NCI-H2171 treated with DMSO at 0.1 percent for 48 hours (cell line): ENCODE measurements at regions not wholly inside any gene's neighbourhood (a gene's known extent, or its start where the extent isn't known, plus 50 kb on each side); places are given as distances from the start of the nearest gene placed in this dataset.
"Not testable (repeated sequence)": the region's sequence is repeated elsewhere in the genome, so short reads cannot be mapped to it uniquely, and the experiment has no call there.

ENCODE experiments used
- DNase-seq: peaks from one replicate; lab custom pipeline; 2025; lab: John Stamatoyannopoulos, UW

DNA sequence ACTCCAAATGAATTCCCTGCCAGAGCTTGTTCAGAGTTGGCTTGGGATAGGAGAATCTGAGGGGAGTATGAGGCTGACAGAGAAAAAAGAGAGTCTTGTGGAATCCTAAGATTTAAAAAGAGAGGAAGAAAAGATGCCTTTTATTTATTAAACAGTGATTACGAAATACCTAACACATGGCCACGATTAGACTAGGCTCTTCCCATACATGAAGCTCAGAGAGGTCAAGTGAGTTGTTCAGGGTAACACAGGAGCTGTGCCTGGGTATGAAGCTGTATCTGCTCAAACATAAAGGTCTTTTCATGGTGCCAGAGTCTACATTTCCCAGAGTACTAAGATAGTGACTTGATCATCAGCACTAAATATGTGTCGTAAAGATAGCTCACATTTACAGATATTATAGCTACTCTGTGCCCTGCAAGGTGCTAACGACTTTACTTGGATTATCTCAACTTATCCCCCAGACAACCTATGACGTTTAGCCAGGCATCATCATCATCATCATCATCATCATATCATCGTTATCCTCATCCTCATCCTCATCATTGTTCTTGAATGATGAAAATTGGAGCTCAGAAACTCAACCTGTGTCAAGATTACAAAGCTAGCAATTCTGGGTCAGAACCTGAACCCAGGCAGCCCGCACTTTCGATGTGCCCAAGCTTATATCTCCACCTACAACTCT lies 500.8 kb downstream of the NPIPA7 start:
- DNase-seq: no peak

DNA sequence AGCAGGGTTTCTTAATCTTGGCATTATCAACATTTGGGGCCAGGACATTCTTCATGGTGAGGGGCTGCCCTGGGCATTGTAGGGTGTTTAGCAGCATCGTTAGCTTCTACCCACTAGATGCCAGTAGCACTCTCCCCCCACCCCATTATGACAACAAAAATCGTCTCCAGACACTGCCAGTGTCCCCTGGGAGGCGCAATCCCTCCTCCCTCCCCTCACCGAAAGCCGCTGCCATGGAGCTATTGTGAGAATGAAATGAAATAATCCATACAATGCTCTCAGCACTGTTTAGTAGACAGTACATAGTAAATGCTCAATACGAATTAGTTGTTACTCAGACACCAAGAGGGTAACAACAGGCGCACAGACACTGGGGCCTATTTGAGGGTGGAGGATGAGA lies 502.9 kb downstream of the NPIPA7 start:
- DNase-seq: no peak

DNA sequence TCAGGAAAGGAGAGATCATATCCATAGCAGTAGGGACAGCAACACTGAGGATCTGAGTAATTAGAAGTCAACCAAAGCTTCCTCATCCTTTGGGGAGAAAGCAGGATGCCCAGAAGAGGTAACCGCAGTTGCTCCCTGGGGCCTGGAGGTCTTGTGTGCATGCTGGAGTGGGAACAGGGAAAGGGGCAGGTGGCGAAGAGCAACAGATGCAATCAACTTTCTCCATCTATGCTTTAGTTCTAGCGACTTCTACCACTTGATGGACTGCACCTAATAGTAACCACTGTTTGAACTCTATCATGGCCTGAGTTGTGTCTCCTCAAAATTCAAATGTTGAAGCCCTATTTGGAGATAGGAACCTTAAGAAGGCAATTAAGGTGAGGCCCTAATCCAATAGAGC lies 503.8 kb downstream of the NPIPA7 start:
- DNase-seq: no peak

DNA sequence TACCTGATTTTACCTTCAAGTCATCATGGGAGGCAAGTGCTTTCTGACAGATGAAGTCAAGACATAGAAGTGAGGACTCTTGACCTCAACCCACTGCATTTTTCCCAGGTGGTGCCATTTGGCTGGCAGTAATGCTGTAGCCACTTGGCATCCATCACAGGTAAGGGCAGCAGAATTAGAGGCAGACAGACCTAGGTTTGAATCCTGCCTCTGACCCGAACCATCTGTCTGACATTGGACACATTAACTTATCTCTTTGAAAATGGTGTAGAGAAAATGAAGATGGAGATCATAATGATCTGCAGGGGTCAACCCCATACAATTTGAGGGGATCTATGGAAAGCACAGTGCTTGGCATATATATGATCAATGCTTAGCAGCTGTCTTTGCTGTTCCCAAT lies 505.5 kb downstream of the NPIPA7 start:
- no peak for DNase-seq

DNA sequence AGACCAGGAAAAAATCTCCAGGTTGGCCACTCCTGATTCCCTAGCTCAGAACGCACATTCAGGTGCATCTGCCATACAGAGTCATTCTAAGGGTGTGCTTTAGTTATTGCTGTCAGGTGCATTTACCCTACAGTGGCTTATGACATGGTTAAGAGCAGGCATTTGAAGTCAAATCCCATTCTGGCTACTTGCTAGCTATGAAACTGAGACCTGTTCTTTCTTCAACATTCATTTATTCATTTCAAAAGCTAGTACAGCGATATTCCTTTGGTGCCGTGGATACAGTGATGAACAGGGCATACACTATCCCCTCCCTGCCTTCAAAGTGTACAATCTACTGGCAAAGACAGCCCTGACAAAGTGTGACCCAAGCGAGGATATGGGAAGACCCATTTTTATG lies 508.3 kb downstream of the NPIPA7 start:
- no peak for DNase-seq

DNA sequence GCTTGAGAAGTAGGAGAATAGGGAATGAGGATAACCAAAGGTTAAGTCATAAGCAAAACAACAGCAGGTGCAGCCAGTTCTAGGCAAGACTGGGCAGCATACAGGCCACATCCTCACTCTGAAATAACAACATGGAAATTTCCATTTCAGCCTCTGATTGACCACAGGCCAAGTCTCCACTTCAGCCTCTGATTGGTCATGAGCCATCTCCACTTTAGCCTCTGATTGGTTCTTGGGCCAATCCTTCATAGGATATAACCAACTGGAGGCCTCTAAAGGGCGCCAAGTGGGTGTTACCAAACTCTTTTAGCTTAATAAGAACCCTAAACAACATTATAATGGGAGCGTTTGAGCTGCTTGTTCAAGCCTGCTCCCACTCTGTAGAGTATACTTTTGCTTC lies 512.0 kb downstream of the NPIPA7 start:
- no peak for DNase-seq

DNA sequence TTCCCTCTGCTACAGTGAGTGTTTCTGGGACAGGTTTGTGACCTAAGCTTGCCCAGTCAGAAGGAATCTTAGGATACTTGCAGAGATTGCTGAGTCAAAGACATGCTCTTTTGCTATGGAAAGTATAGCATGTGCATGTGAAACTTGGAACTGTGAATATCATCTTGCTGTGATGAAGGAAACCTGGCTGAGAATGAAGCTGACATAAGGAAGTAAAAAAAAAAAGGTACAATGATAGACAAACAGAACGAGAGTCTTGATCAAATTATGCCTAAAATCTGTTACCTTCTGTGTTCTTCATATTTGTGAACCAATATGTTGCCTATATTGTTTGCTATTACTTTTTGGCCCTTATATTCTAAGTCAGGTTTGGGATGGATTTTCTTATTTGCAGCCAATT lies 525.7 kb downstream of the NPIPA7 start:
- DNase-seq: no peak

DNA sequence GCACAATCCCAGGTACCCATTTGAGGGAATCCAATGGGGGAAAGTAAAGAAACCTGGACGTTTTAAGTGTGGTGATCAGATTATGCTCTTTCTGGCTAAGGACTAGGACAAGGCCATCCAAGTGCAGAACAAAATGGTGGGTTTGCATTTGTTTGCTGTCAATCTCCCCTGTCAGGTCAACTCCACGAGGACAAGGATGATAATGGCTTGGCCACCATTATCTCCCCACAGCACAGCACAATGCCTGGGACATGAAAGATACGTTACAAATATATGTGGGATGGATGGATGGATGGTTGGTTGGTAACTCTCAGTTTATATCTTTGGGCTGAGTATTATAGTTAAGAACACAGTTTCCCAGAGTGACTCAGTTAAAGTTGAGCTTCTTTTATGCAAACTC lies 526.9 kb downstream of the NPIPA7 start:
- DNase-seq: no peak

DNA sequence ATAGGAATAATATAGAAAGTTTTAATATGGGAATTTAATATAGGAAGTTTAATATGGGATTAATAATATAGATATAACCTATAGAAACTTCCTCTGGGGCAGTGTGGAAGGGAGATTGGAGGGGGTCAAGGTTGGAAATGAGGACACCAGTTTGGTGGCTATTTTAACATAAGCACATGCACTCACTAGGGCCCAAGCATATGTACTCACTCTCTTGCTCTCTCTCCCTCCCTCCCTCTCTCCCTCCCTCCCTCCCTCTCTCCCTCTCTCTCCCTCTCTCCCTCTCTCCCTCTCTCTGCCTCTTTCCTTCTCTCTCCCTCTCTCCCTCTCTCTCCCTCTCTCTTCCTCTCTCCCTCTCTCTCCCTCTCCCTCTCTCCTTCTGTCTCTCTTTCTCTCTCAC lies 528.1 kb downstream of the NPIPA7 start:
- DNase-seq: no peak

DNA sequence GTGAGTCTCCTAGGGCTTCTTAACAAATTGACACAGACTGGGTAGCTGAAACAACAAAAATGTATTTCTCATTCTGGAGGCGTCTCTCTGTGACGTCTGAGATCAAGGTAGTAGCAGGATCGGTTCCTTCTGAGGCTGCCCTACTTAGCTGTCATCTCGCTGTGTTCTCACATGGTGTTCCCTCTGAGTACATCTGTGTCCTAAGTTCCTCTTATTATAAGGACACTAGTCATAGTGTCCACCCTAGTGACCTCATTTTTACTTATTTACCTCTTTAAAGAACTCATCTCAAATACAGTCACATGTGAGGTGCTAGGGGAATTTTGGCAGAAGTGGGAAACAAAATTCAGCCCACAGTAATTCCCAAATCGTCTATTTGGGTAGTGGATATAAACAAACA lies 529.1 kb downstream of the NPIPA7 start:
- DNase-seq: no peak

DNA sequence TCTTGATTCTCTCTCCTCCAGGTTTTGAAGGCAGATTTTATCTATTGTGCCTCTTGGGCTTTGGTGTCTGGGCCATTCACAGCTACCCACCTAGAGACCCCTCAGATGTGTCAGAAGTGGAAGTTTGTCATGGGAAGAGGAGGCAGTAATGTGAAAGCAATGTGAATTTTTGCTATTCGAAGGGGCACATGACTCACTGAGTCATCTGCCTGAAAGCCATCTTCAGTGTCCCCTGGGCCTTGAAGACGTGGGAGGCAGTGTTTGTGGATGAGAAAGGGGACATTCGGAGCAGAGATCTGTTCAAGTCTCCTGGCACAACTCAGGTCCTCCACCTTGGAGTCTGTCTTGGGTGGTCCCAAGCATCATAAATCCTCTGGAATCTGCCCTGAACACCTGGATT lies 530.2 kb downstream of the NPIPA7 start:
- no peak for DNase-seq

DNA sequence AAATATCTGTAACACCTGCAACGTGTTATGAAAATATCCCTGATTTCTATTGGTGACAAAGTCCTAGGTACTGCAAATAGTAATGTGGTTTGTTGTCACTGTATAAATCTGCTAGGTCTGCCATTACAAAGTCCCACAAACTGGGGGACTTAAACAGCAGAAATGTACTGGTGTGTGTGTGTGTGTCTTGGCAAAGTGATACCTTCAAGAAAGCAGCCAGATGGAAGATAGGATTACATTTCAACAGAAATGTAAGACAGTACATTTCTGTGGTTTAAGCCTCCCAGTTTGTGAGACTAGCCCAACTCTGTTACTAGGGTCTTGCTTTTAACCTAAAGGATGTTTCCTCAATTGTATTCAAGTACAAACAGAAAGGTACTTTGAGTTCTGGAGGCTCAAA lies 531.7 kb downstream of the NPIPA7 start:
- peak; percentile 72 for DNase-seq

DNA sequence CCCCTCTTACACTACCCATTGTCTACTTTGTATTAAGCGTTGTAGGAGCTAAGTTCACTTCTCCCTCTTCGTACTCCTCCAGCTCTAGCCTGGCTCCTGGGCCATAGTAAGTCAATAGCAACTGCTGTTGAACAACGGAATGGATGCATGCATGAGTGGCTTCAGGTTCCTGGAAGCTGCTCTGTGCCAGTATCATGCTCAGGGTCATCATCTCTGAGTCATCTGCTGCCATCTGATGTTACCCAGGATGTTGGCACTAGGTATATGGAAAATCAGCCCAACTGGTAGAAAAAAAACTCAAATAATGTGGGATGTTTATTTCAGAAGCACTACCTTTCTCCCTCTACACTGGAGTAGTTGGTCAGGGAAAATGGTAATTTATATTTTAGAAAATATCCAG lies 536.8 kb downstream of the NPIPA7 start:
- peak; percentile 49 for DNase-seq

DNA sequence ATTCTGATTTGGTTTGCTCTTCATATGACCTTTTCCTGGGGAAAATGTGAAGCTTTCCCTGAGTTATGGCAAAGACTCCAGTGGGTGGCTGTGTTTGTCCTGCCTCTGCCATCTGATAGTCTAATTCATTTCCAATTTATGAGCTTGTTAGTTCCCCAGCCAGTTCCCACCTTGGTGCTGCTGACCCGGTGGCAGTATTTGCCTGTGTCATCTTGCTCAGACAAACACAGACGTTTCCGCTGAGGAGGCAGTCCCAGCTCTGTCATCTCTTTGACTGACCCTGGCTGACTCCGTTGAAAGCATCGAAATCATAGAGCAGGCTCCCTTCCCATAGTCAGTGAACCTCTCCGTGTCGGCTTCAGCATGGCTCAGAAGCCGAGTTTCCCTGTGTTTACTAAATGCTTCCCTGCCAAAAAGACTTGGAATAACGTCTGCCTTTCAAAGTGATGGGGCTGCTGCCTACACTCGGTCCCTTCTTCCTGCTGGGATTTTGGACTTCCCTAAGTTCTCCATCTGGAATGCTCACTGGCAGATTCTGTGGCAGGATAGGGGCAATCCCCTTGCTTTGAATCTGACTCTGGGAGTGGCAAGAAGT lies 538.3 kb downstream of the NPIPA7 start:
- no peak for DNase-seq

DNA sequence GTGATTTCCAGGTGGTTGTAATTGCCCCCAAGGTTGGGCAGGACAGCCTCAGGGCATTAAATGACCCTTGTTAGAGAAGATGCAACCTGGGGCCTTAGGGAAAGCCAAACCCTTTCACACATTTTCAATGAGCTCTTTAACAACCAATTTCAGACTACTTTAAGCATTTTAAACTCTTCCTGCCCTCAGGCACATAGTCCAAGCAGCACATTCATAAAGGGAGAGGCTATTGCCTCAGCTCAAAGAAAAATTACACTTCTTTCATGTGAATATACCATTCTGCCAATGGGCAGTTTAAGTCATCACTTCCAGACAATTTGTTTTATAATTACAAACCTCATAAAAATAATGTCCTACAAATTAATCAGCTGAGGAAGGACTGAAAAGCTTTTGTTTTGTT lies 544.5 kb downstream of the NPIPA7 start:
- DNase-seq: no peak

DNA sequence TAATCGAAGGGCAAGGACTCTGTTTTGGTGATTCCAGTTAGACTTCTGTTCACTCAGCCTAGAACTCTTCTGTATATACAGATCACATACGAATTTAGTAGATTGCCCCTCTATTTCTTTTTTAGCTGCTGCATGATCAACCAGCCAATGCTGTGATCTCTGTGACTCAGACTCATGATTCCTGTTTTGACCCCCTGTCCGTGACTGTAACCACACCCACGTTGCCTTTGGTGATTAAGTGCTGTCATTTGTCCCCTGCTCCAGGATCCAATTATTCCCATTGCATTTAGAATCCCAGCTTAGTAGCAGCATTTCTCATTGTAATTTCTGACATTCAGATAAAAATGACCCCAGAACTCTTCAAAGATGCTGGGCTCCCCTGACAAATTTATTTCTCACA lies 545.7 kb downstream of the NPIPA7 start:
- DNase-seq: no peak

DNA sequence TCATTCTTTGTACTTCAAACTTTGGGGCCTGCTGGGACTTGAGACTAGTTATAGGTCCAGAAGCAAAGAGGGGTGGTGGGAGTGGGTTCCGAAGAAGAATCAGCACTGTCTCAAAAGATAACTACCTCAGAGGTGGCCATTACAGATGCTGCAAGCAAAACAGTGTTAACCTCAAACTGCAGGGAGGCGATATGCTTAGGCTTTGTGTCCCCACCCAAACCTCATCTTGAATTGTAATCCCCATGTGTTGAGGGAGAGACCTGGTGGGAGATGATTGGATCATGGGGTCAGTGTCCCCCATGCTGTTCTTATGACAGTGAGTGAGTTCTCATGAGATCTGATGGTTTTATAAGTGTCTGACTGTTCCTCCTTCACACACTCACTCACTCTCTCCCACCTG lies 545.3 kb downstream of the XYLT1 start:
- no peak for DNase-seq

DNA sequence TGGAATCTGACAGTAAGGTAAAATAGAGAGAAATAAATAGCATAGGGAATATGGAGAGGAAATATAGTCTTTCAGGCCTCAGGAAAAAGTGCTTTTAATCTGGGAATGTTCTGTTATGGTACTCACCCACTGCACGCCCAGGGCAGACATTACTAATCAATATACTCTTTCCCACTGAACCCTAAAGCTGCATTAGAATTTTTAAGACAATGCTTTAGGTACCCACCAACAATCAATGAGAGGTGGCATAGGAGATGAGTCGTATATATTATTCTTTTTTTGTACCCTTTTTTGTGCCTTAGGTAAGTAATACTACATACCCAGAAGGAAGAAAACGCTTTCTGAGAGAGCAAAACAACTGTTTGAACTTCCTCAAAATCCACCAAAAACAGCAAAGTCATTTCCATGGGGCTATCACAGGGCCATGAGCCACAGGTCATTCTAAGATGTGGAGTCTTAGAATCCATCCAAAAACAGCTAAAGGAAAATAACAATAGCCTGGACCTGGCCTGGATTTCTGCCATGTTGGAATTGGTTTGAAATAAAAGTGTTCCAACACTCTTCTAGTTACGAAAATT lies 542.1 kb downstream of the XYLT1 start:
- no peak for DNase-seq

DNA sequence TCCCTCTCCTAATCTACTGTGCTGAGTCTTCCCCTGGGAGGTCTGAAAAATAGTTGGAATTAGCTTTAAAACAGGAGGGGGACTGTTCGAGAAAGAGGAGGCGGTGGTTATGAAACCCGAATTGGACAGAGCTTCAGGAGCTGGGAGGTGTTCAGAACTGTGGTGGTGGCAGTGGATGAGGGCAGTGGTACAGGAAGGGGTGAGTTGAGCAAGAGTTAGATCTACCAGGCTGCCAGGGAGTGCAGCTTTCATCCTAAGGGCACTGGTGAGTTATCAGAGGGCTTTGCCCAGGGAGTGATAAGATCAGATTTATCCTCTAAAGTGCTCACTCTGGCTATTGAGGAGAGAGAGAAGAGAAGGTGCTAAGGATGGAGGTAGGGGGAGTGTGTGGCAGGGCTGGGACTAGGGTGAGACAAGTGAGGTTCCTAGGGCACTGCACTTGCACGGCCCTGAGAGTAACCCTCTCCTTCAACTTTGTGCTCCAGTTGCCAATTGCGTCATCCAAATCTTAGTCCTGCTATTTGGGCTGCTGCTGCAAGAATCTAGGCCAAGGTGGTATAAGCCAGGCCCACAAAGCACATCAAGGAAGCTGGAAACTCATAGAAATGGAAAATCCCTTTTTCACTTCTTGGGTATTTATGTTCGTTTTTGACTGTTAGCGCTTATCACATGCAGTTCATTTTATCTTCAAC lies 540.3 kb downstream of the XYLT1 start:
- no peak for DNase-seq

DNA sequence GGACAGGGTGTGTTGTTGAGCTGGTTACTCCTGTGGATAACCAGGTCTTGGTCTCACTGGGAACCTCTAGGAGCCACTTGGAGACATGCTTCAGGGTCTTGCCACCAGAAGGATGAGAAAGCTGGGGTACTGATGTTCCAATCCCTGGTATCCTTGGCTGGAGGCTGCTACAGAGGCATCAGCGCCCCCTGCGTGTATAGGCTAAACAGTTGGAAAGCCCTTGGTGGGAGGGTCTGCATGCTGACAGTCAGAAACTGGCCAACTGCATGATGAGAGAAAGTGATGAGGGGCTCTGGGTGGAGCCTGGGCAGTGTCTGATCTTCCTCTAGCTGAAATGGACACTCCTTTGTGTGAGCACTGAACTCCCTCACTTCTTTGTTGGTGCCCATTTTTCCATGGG lies 536.9 kb downstream of the XYLT1 start:
- DNase-seq: no peak

DNA sequence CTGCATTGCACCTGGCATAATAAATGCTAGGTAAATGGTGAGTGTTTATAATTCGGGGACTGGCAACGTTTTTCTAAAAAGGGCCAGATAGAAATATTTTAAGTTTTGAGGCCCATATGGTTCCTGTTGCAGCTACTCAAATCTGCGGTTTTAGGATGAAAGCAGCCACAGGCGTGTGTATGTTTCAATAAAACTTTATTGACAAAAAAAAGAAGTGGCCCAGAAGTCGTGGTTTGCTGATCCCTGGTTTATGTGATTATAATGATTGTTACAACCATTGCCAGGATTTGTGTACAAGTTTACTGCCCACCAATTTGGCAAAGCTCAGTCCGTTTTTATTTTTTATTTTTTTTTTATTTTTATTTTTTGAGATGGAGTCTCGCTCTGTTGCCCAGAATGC lies 536.1 kb downstream of the XYLT1 start:
- DNase-seq: no peak

DNA sequence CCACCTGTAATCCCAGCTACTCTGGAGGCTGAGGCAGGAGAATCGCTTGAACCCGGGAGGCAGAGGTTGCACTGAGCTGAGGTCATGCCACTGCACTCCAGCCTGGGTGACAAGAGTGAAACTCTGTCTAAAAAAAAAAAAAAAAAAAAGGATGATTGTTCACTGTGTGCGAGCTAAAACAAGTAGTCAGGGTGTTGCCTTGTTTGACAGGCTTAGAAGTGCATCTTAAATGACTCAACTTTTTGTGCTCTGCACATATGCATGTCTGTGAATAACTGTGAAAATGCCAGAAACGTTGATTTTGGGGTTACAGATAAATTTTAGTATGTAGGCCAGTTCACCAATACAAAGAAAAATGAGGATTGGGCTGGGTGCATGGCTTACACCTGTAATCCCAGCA lies 534.9 kb downstream of the XYLT1 start:
- DNase-seq: not testable (repeated sequence)

DNA sequence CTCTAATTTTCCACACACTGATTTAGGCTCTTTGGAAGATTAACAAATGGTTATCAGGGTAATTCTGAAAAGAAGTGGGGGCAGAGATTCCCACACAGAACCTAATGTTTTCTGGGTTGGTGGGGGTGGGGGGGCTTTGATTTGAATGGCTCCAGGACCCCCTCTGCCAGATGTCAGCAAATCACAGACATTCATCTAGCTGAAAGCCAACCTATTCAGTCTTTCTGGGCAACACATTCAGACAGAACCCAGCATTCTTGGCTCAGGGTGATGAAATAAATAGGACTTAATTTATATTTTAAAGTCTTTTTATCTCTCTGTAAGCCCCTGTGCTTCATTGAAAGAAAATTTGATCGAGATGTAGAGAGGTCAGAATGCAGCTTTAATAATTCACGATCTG lies 533.2 kb downstream of the XYLT1 start:
- no peak for DNase-seq
